HG03571 (cell line): ENCODE measurements at regions not wholly inside any gene's neighbourhood (a gene's known extent, or its start where the extent isn't known, plus 50 kb on each side); places are given as distances from the start of the nearest gene placed in this dataset.
"Not testable (repeated sequence)": the region's sequence is repeated elsewhere in the genome, so short reads cannot be mapped to it uniquely, and the experiment has no call there.

Experiments used
- ATAC-seq: cut with Tn5 transposase; IDR thresholded peaks from one replicate; pipeline ENCODE4 v1.9.1; 2021; ENCODE audit not compliant: unreplicated experiment

DNA sequence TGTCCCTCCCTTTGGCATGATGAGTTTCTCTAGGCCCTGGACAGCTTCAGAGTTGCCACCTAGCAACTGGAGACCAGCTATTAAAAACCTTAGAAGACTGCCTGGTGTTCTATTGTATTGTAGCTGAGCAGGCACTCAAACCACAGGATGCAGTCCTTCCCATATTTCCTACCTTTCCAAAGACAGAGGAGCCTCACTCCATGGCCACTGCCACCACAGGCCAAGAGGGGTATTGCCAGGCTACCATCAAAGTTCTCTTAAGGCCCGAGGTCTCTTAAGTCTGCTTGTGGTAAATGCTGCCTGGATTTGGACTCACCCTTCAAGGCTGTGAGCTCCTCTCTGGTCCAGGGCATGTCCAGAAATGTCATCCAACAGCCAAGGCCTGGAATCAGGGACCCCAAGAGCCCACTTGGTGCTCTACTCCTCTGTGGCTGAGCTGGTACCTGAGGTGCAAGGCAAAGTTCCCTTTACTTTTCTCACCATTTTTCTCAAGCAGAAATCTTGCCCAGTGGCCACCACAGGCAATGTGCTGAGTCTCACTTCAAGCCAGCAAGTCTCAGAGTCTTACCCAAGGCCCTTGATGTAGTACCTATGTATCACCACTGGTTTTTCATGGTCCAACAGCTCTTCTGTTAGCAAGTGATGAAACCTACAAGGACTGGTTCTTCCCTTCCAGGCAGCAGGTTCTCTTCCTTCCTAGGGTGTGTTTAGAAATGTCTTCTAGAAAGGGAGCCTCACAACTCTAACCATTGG, 269.4 kb downstream of the AMY1C start:
- no peak for ATAC-seq

GRCh38 chr1:104019675-104020049, 270.0 kb downstream of the AMY1C start:
- ATAC-seq, result no peak

DNA sequence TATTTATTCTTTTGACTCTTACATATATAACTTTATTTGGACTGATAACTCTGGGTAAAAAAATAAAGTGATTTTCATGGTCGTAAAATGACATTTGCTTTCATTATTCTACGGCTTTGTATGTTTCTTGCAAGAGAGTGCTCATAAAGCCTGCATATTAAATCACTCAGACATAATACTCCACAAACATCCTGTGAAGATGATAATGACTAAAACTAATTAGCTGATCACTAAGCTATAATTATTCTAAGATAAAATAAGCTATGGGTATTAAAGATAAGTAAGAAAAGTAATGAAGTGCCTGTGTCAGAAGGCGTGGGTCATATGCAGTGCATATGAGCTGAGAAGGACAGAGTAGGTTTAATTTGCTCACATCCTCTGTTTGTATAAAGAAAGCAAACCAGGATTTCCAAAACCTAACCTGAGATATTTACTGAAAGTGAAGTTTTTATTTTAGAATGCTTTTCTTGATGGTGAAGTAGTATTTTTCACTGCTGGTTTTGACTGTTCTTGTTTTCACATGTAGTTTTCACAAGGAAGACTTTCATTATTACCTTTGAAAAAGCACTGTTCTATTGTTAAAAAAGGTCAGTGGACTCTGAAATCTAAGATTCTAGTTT, 278.8 kb downstream of the AMY1C start:
- no peak for ATAC-seq

DNA sequence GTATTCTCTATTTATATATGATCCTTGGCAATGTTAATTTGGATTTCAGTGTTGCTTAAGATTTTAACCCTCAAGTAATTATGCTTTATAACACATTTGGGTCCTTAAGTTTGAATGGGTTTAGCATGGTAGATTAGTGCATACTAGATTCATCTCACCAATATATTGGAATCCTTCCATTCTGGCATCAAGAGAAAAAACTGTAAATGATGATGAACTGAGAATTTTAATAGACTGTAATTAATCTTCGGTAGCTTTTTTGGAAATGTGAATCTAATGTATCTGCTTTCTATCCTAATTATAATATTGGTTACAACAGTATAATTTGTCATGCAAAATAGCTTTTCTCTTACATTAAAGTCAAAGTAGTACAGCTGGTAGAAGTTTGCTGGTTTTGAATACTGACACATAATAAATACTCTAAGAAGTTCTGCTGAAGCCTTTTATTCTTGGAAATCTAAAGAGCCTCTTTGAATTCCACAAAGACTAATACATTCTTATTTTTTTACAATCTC, 279.8 kb downstream of the AMY1C start:
- ATAC-seq, result no peak

DNA sequence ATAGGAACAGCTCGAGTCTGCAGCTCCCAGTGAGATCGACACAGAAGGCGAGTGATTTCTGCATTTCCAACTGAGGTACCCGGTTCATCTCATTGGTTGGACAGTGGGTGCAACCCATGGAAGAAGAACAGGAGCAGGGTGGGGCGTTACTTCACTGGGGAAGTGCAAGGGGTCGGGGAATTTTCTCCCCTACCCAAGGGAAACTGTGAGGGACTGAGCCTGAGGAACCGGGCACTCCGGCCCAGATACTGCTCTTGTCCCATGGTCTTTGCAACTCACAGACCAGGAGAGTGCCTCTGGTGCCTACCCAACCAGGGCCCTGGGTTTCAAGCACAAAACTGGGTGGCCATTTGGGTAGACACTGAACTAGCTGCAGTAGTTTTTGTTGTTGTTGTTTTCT, 307.1 kb downstream of the AMY1C start:
- ATAC-seq, result no peak

DNA sequence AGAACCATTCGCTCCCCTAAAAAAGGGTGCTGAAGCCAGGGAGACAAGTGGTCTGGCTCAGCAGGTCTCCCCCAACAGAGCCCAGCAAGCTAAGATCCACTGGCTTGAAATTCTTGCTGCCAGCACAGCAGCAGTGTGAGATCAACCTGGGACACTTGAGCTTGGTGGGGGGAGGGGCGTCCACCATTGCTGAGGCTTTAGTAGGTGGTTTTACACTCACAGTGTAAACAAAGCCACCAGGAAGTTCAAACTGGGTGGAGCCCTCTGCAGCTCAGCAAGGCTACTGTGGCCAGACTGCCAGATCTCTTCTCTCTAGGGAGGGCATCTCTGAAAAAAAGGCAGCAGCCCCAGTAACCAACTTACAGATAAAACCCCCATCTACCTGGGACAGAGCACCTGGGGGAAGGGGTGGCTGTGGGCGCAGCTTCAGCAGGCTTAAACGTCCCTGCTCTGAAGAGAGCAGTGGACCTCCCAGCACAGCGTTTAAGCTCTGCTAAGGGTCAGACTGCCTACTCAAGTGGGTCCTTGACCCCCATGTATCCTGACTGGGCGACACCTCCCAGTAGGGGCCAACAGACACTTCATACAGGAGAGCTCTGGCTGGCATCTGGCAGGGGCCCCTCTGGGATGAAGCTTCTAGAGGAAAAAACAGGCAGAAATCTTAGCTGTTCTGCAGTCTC, 307.7 kb downstream of the AMY1C start:
- not testable (repeated sequence) for ATAC-seq

- not testable (repeated sequence) for ATAC-seq
Observed at GRCh38 chr1:104061637-104062036, 311.9 kb downstream of the AMY1C start.

- ATAC-seq, result no peak
Observed at GRCh38 chr1:104064399-104064798, 314.7 kb downstream of the AMY1C start.

- no peak for ATAC-seq
Observed at GRCh38 chr1:104072915-104073371, 323.2 kb downstream of the AMY1C start.

GRCh38 chr1:104073463-104073902, 323.8 kb downstream of the AMY1C start:
- no peak for ATAC-seq

DNA sequence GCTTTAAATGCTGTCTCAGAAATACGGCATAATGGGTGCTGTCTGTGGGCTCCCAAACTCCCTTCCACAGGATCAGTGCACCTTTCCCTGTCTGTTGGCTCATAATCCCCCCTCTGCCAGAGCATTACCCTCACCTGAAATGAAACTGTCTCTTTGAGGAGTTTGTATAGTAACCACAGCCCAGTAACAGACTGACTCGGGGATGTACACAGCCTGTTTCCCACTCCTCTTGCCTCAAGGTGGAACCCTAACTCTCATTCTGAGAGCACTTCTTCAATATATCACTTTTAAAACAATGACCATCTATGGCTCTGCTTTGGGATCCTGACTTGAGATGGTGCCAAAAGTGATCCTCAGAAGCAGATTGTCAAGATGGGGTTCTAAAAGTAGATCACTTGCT, 332.5 kb downstream of the AMY1C start:
- no peak for ATAC-seq

DNA sequence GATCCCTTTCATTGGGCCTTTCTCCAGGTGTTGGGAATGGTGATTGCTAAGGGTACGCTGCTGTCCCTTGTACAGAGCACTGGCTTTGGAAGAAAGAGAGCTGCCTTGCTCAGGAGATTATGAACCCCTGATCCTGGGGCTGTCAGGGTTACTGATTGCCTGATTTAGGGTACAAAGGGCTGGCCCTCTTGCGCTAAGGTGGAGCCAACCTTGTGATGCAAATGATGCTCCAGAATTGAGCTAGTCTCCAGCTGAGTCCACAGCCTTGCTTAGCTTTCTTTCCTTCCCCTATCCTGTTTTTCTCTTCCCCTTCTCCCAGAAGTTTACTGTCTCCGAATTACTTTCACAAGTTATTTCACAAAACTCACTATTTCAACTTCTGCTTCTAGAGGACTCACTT, 334.7 kb downstream of the AMY1C start:
- no peak for ATAC-seq

DNA sequence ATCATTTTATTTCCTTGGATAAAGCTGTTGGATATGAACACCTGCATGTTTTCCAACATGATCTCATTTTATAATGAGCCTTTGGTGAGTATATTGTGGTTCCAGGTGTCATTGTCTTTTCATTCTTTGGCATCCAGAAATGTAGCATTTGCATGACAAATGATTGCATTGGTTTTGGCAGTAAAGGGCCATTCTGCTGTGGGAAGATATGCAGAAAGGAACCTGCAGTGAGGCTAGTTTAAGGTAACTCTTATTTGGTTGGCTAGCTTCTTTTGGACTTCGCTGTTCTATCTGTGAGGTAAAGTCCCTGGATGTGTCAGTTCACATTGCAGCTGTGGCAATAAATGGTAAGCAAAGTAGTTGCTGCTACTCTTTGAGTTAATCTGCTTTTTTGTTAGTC, 343.0 kb downstream of the AMY1C start:
- ATAC-seq, result no peak

DNA sequence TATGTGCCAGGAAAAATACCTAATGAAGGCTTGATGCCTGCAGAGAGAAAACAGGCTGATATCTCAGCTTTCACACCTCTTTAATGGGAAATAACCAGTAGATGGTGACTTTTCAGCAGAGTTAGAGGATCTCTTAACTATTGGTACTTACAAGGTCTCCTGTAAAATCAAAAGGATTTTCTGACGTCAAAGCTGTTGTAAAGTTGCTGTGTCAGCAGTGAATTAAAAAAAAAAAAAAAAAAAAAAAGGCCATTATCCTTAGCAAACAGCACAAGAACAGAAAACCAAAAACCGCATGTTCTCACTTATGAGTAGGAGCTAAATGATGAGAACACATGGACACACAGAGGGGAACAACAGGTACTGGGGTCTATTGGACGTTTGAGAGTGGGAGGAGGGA, 349.1 kb downstream of the AMY1C start:
- no peak for ATAC-seq

DNA sequence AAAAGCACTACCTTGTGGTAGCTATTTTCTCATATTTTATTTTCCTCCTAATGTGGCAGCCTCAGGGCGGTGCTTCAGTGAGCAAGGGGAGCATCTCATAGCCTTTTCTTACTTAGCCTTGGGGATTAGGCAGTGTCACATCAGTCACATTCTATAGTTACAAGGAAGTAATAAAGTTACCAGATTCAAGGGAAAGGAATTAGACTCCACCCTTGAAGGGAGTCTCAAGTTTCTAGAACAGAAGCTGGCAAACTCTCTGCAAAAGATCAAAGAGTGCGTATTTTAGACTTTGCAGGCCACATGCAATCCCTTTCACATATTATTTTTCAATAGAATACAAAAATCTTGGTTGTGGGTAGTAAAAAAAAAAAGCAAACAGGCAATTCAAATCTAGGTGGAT, 350.4 kb downstream of the AMY1C start:
- no peak for ATAC-seq

DNA sequence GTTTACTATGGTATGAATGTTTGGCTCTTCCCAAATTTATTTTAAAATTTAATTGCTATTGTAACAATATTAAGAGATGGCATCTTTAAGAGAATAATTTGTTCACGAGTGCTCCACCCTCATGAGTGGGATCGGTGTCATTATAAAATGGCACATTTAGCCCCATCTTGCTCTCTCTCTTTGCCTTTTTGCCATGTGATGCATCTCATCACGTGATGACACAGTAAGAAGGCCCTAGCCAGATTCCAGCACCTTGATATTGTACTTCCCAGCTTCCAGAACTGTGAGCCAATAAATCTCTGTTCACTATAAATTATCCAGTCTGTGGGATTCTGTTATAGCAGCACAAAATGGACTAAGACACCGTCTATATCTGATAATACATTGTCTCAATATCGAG, 355.8 kb downstream of the AMY1C start:
- ATAC-seq, result no peak

DNA sequence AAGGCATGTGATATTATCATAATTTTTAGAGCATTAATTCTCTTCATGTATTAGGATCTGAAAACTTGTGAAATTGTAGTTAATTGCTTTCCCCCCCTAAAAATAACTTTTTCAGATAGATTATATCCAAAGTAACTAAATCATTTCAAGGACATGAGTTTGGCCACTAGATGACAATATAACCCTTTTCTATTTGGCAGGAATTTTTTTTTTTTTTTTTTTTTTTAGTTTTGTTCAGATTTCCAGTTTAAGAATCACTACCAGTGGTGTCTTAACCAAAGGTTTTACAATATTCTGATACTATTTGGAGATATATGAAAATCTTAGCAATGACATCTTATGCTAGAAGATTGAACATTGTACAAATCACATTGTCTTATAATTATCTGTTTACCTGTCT, 370.8 kb downstream of the AMY1C start:
- no peak for ATAC-seq

GRCh38 chr1:104121271-104121670, 371.6 kb downstream of the AMY1C start:
- no peak for ATAC-seq

GRCh38 chr1:104125266-104125665, 375.6 kb downstream of the AMY1C start:
- ATAC-seq, result no peak

DNA sequence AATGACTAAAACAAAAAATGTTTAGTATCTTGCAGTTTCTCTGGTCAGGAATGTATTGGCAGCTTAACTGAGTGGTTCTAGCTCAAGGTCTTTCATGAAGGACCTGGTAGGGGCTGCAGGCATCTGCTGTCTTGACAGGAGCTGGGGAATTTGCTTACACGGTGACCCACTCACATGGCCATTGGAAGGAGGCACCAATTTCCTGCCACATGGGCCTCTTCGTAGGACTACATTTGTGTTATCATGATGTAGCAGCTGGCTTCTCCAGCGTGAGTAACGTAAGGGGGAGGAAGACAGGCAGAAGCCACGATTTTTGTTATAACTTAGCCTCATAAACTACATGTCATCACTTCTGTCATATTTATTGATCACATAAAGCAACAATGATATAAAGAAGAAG, 376.3 kb downstream of the AMY1C start:
- ATAC-seq, result no peak

DNA sequence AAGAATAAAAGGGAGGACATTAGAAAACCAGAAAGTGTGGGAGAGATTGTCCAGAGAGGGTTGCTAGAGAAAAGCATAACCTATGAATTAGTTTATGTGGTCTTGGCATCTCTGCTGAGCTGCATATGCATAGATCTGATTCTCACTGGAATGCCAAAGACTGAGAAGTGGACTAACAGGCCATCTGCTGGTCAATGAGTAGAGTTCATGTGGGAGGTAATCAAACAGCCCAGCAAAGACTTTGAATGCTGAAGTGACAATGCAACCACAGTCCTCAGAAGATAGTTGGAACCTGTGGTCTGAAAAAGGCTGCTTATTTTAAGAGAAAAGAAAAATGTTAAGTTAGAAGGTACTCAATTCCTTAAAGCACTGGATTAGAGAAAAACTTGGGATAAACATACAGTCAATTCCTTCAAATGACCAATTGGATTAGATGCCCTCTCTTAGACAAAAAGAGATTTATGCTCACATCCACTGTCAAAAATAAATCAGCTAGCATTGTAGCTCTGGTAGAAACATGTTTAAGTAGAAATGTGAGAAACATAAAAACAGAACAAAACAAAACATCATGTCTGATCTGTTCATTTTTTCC, 382.8 kb downstream of the AMY1C start:
- peak; percentile 59 for ATAC-seq

DNA sequence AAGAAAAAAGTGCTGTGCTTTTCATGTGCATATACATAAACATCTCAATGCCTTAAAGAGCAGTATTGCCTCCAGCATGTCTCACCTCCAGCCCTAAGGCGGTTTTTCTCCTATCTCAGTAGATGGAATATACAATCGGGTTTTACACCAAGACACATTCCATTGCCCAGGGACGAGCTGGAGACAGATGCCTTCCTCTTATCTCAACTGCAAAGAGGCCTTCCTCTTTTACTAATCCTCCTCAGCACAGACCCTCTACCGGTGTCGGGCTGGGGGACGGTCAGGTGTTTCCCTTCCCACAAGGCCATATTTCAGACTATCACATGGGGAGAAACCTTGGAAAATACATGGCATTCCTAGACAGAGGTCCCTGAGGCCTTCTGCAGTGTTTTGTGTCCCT, 385.3 kb downstream of the AMY1C start:
- not testable (repeated sequence) for ATAC-seq
